GM18868 (cell line): ENCODE measurements at regions not wholly inside any gene's neighbourhood (a gene's known extent, or its start where the extent isn't known, plus 50 kb on each side); places are given as distances from the start of the nearest gene placed in this dataset.
"Not testable (repeated sequence)": the region's sequence is repeated elsewhere in the genome, so short reads cannot be mapped to it uniquely, and the experiment has no call there.

Experiments used
- ATAC-seq: cut with Tn5 transposase; IDR thresholded peaks from one replicate; pipeline ENCODE4 v1.9.1; 2021; ENCODE audit warnings: mild to moderate bottlenecking, moderate library complexity; ENCODE audit not compliant: unreplicated experiment

- not testable (repeated sequence) for ATAC-seq
Measured at GRCh38 chr13:62151724-62152123, 736.1 kb upstream of the PCDH20 start.

GRCh38 chr13:62142048-62142447, 726.4 kb upstream of the PCDH20 start:
- no peak for ATAC-seq

GRCh38 chr13:62139597-62139996, 723.9 kb upstream of the PCDH20 start:
- no peak for ATAC-seq

GRCh38 chr13:62137629-62138405, 722.2 kb upstream of the PCDH20 start:
- ATAC-seq, result no peak

GRCh38 chr13:62131604-62132003, 716.0 kb upstream of the PCDH20 start:
- no peak for ATAC-seq

GRCh38 chr13:62130062-62130970, 714.7 kb upstream of the PCDH20 start:
- no peak for ATAC-seq

- no peak for ATAC-seq
Measured at GRCh38 chr13:62129000-62129551, 713.4 kb upstream of the PCDH20 start.

- ATAC-seq, result no peak
Measured at GRCh38 chr13:62126400-62126799, 710.8 kb upstream of the PCDH20 start.

GRCh38 chr13:62125451-62125850, 709.8 kb upstream of the PCDH20 start:
- ATAC-seq, result no peak

GRCh38 chr13:62123409-62123808, 707.8 kb upstream of the PCDH20 start:
- no peak for ATAC-seq

GRCh38 chr13:62122434-62122833, 706.8 kb upstream of the PCDH20 start:
- ATAC-seq, result no peak

- peak; percentile 59 for ATAC-seq
Measured at GRCh38 chr13:62119739-62120700, 704.4 kb upstream of the PCDH20 start.

- no peak for ATAC-seq
Measured at GRCh38 chr13:62115831-62116230, 700.2 kb upstream of the PCDH20 start.

- no peak for ATAC-seq
Measured at GRCh38 chr13:62113179-62113578, 697.5 kb upstream of the PCDH20 start.

- no peak for ATAC-seq
Measured at GRCh38 chr13:62110079-62110478, 694.4 kb upstream of the PCDH20 start.

GRCh38 chr13:62104136-62104535, 688.5 kb upstream of the PCDH20 start:
- ATAC-seq, result not testable (repeated sequence)

- no peak for ATAC-seq
Measured at GRCh38 chr13:62096652-62097051, 681.0 kb upstream of the PCDH20 start.

- no peak for ATAC-seq
Measured at GRCh38 chr13:62094932-62095331, 679.3 kb upstream of the PCDH20 start.

GRCh38 chr13:62093984-62094780, 678.5 kb upstream of the PCDH20 start:
- no peak for ATAC-seq

- ATAC-seq, result no peak
Measured at GRCh38 chr13:62092949-62093348, 677.3 kb upstream of the PCDH20 start.
